Activated CD4-positive, alpha-beta memory T cell treated with anti-CD3 and anti-CD28 coated beads for 36 hours (primary cell): ENCODE measurements at regions not wholly inside any gene's neighbourhood (a gene's known extent, or its start where the extent isn't known, plus 50 kb on each side); places are given as distances from the start of the nearest gene placed in this dataset.

Source experiments
- CTCF ChIA-PET: fragments of 350-600 bp; sonication (Branson Sonifier 250); formaldehyde crosslinking; loops from one replicate; lab custom pipeline; 2021; ENCODE audit warnings: antibody characterized with exemption, inconsistent platforms; lab: Charles Lee
- POLR2A ChIA-PET: fragments of 350-600 bp; sonication (Branson Sonifier 250); formaldehyde crosslinking; loops from one replicate; lab custom pipeline; 2021; ENCODE audit warnings: antibody characterized with exemption; lab: Charles Lee
- DNase-seq: peaks from one replicate; pipeline ENCODE4 v3.0.0-alpha.2; 2020
- H3K27ac Mint-ChIP-seq: one replicate; pipeline ENCODE4 v1.8.0; 2021; ENCODE audit warnings: mixed read lengths
- H3K27me3 Mint-ChIP-seq: one replicate; pipeline ENCODE4 v1.8.0; 2021; ENCODE audit warnings: mixed read lengths
- H3K36me3 Mint-ChIP-seq: one replicate; pipeline ENCODE4 v1.8.0; 2021; ENCODE audit warnings: mixed read lengths
- H3K4me1 Mint-ChIP-seq: one replicate; pipeline ENCODE4 v1.8.0; 2021; ENCODE audit warnings: low read depth, mixed read lengths
- H3K4me3 Mint-ChIP-seq: one replicate; pipeline ENCODE4 v1.8.0; 2021; ENCODE audit warnings: mild to moderate bottlenecking, mixed read lengths
- H3K9me3 Mint-ChIP-seq: one replicate; pipeline ENCODE4 v1.8.0; 2021; ENCODE audit warnings: mixed read lengths
- intact Hi-C: fragments of 100-400 bp; cut with micrococcal nuclease; formaldehyde crosslinking; loops from one replicate; pipeline ENCODE4 v1.15.1; 2023

- Mint-ChIP-seq H3K27ac (no peak overlapping the region), H3K27me3 (no peaks in the 10 kb centered on the region), H3K9me3 (no peaks in the 10 kb centered on the region), H3K4me1 (no peaks in the 10 kb centered on the region), H3K36me3 (no peaks in the 10 kb centered on the region), H3K4me3 (no peak overlapping the region)
- CTCF ChIA-PET = no interaction called here
- DNase-seq = no peak
- intact Hi-C loops = no loop called here
- POLR2A ChIA-PET = no interaction called here
These were observed 441.2 kb upstream of the DSEL start for GRCh38 chr18:67957684-67958083.

- Mint-ChIP-seq H3K36me3 (no peaks in the 10 kb centered on the region), H3K4me1 (no peaks in the 10 kb centered on the region), H3K4me3 (no peak overlapping the region), H3K27ac (no peak overlapping the region), H3K9me3 (no peaks in the 10 kb centered on the region), H3K27me3 (no peaks in the 10 kb centered on the region)
- DNase-seq = no peak
- POLR2A ChIA-PET = no interaction called here
- CTCF ChIA-PET = no interaction called here
- intact Hi-C loops = no loop called here
These were observed 438.1 kb upstream of the DSEL start for GRCh38 chr18:67954594-67954993.

- intact Hi-C loops = no loop called here
- H3K27ac Mint-ChIP-seq = no peak overlapping the region
- H3K9me3 Mint-ChIP-seq = no peaks in the 10 kb centered on the region
- DNase-seq = no peak
- H3K36me3 Mint-ChIP-seq = no peaks in the 10 kb centered on the region
- H3K4me3 Mint-ChIP-seq = no peak overlapping the region
- no peaks in the 10 kb centered on the region for H3K27me3 Mint-ChIP-seq
- ChIA-PET CTCF (interaction anchor here (0.8 kb wide), 1 partner anchor 9 kb away, joined by 3 read pairs; no protein-coding TSS in a partner anchor), POLR2A (no interaction called here)
- no peaks in the 10 kb centered on the region for H3K4me1 Mint-ChIP-seq
These were observed 434.6 kb upstream of the DSEL start for GRCh38 chr18:67951137-67951536.

- no peaks in the 10 kb centered on the region for H3K36me3 Mint-ChIP-seq
- H3K4me1 Mint-ChIP-seq = no peaks in the 10 kb centered on the region
- no peak overlapping the region for H3K27ac Mint-ChIP-seq
- intact Hi-C loops = no loop called here
- no peak for DNase-seq
- H3K9me3 Mint-ChIP-seq = peaks cover 2% of the 10 kb centered on the region
- CTCF ChIA-PET = no interaction called here
- POLR2A ChIA-PET = no interaction called here
- no peak overlapping the region for H3K4me3 Mint-ChIP-seq
- H3K27me3 Mint-ChIP-seq = peaks cover 2% of the 10 kb centered on the region
These were observed 422.1 kb upstream of the DSEL start for GRCh38 chr18:67938660-67939059.

- intact Hi-C loops = no loop called here
- H3K36me3 Mint-ChIP-seq = no peaks in the 10 kb centered on the region
- POLR2A ChIA-PET = no interaction called here
- no peak overlapping the region for H3K4me3 Mint-ChIP-seq
- H3K4me1 Mint-ChIP-seq = no peaks in the 10 kb centered on the region
- CTCF ChIA-PET = no interaction called here
- peaks cover 2% of the 10 kb centered on the region for H3K27me3 Mint-ChIP-seq
- peak; percentile 10 for DNase-seq
- no peak overlapping the region for H3K27ac Mint-ChIP-seq
- peaks cover 2% of the 10 kb centered on the region for H3K9me3 Mint-ChIP-seq
These were observed 419.1 kb upstream of the DSEL start for GRCh38 chr18:67935638-67936037.

GRCh38 chr18:67933271-67933670, 416.8 kb upstream of the DSEL start:
- intact Hi-C loops = no loop called here
- Mint-ChIP-seq H3K36me3 (no peaks in the 10 kb centered on the region), H3K9me3 (peaks cover under 1% of the 10 kb centered on the region), H3K27me3 (peaks cover under 1% of the 10 kb centered on the region), H3K4me1 (no peaks in the 10 kb centered on the region), H3K27ac (no peak overlapping the region), H3K4me3 (no peak overlapping the region)
- no peak for DNase-seq
- CTCF ChIA-PET = no interaction called here
- POLR2A ChIA-PET = no interaction called here

- ChIA-PET POLR2A (no interaction called here), CTCF (no interaction called here)
- no peak for DNase-seq
- Mint-ChIP-seq H3K4me1 (no peaks in the 10 kb centered on the region), H3K4me3 (no peak overlapping the region), H3K9me3 (no peaks in the 10 kb centered on the region), H3K36me3 (no peaks in the 10 kb centered on the region), H3K27me3 (no peaks in the 10 kb centered on the region), H3K27ac (no peak overlapping the region)
- intact Hi-C loops = no loop called here
These were observed 415.8 kb upstream of the DSEL start for GRCh38 chr18:67932271-67932670.

GRCh38 chr18:67926929-67927864, 410.7 kb upstream of the DSEL start:
- POLR2A ChIA-PET = no interaction called here
- intact Hi-C loops = no loop called here
- H3K9me3 Mint-ChIP-seq = no peaks in the 10 kb centered on the region

GRCh38 chr18:67924656-67925055, 408.1 kb upstream of the DSEL start:
- no peaks in the 10 kb centered on the region for H3K9me3 Mint-ChIP-seq
- intact Hi-C loops = no loop called here
- H3K36me3 Mint-ChIP-seq = no peaks in the 10 kb centered on the region
- CTCF ChIA-PET = no interaction called here
- no peaks in the 10 kb centered on the region for H3K27me3 Mint-ChIP-seq
- POLR2A ChIA-PET = no interaction called here
- DNase-seq = no peak
- H3K4me3 Mint-ChIP-seq = no peak overlapping the region
- no peak overlapping the region for H3K27ac Mint-ChIP-seq
- no peaks in the 10 kb centered on the region for H3K4me1 Mint-ChIP-seq

More at GRCh38 chr18:67926929-67927864, 410.7 kb upstream of the DSEL start:
- no peaks in the 10 kb centered on the region for H3K36me3 Mint-ChIP-seq
- DNase-seq = no peak
- no peaks in the 10 kb centered on the region for H3K27me3 Mint-ChIP-seq
- no peaks in the 10 kb centered on the region for H3K4me1 Mint-ChIP-seq
- CTCF ChIA-PET = no interaction called here
- no peak overlapping the region for H3K4me3 Mint-ChIP-seq
- no peak overlapping the region for H3K27ac Mint-ChIP-seq

- intact Hi-C loops = no loop called here
- H3K36me3 Mint-ChIP-seq = no peaks in the 10 kb centered on the region
- DNase-seq = no peak
- no peaks in the 10 kb centered on the region for H3K9me3 Mint-ChIP-seq
- no peak overlapping the region for H3K27ac Mint-ChIP-seq
- no peaks in the 10 kb centered on the region for H3K4me1 Mint-ChIP-seq
- H3K4me3 Mint-ChIP-seq = no peak overlapping the region
- no peaks in the 10 kb centered on the region for H3K27me3 Mint-ChIP-seq
- POLR2A ChIA-PET = no interaction called here
- CTCF ChIA-PET = no interaction called here
These were observed 402.8 kb upstream of the DSEL start for GRCh38 chr18:67919316-67919715.

- intact Hi-C loops = no loop called here
These were observed 399.6 kb upstream of the DSEL start for GRCh38 chr18:67916097-67916496.

GRCh38 chr18:67913040-67913439, 396.5 kb upstream of the DSEL start:
- DNase-seq = no peak
- Mint-ChIP-seq H3K4me1 (no peaks in the 10 kb centered on the region), H3K4me3 (no peak overlapping the region), H3K27ac (no peak overlapping the region), H3K36me3 (no peaks in the 10 kb centered on the region), H3K27me3 (no peaks in the 10 kb centered on the region), H3K9me3 (no peaks in the 10 kb centered on the region)
- ChIA-PET POLR2A (no interaction called here), CTCF (no interaction called here)
- intact Hi-C loops = no loop called here

More at GRCh38 chr18:67916097-67916496, 399.6 kb upstream of the DSEL start:
- Mint-ChIP-seq H3K4me3 (no peak overlapping the region), H3K4me1 (no peaks in the 10 kb centered on the region), H3K27ac (no peak overlapping the region), H3K36me3 (no peaks in the 10 kb centered on the region), H3K27me3 (no peaks in the 10 kb centered on the region), H3K9me3 (no peaks in the 10 kb centered on the region)
- ChIA-PET POLR2A (no interaction called here), CTCF (no interaction called here)
- DNase-seq = no peak

GRCh38 chr18:67901573-67901972, 385.1 kb upstream of the DSEL start:
- H3K36me3 Mint-ChIP-seq = no peaks in the 10 kb centered on the region
- no peaks in the 10 kb centered on the region for H3K4me1 Mint-ChIP-seq
- DNase-seq = no peak
- H3K9me3 Mint-ChIP-seq = peaks cover 2% of the 10 kb centered on the region
- H3K27ac Mint-ChIP-seq = no peak overlapping the region
- H3K4me3 Mint-ChIP-seq = no peak overlapping the region
- CTCF ChIA-PET = no interaction called here
- no peaks in the 10 kb centered on the region for H3K27me3 Mint-ChIP-seq
- POLR2A ChIA-PET = no interaction called here
- intact Hi-C loops = no loop called here
